HG03378 (cell line): ENCODE measurements at regions not wholly inside any gene's neighbourhood (a gene's known extent, or its start where the extent isn't known, plus 50 kb on each side); places are given as distances from the start of the nearest gene placed in this dataset.
"Not testable (repeated sequence)": the region's sequence is repeated elsewhere in the genome, so short reads cannot be mapped to it uniquely, and the experiment has no call there.

Experiments used
- ATAC-seq: cut with Tn5 transposase; IDR thresholded peaks from one replicate; pipeline ENCODE4 v1.9.1; 2021; ENCODE audit warnings: mild to moderate bottlenecking, moderate library complexity; ENCODE audit not compliant: unreplicated experiment

GRCh38 chr5:93235761-93236160 is 345.3 kb downstream of the NR2F1-AS1 start:
- ATAC-seq, result no peak

GRCh38 chr5:93226202-93226735 is 354.8 kb downstream of the NR2F1-AS1 start:
- no peak for ATAC-seq

- no peak for ATAC-seq
Observed at GRCh38 chr5:93225748-93226147, 355.3 kb downstream of the NR2F1-AS1 start.

GRCh38 chr5:93224624-93225023 is 356.4 kb downstream of the NR2F1-AS1 start:
- ATAC-seq, result no peak

GRCh38 chr5:93221773-93222172 is 359.2 kb downstream of the NR2F1-AS1 start:
- no peak for ATAC-seq

GRCh38 chr5:93220431-93220830 is 360.6 kb downstream of the NR2F1-AS1 start:
- no peak for ATAC-seq

GRCh38 chr5:93219641-93220145 is 361.3 kb downstream of the NR2F1-AS1 start:
- no peak for ATAC-seq

- not testable (repeated sequence) for ATAC-seq
Observed at GRCh38 chr5:93213111-93213794, 367.8 kb downstream of the NR2F1-AS1 start.

GRCh38 chr5:93209476-93209875 is 371.5 kb downstream of the NR2F1-AS1 start:
- no peak for ATAC-seq

- ATAC-seq, result no peak
Observed at GRCh38 chr5:93208141-93208751, 372.8 kb downstream of the NR2F1-AS1 start.

- no peak for ATAC-seq
Observed at GRCh38 chr5:93206203-93206602, 374.8 kb downstream of the NR2F1-AS1 start.

GRCh38 chr5:93201061-93201460 is 380.0 kb downstream of the NR2F1-AS1 start:
- no peak for ATAC-seq

GRCh38 chr5:93196986-93197385 is 384.0 kb downstream of the NR2F1-AS1 start:
- ATAC-seq, result no peak

- no peak for ATAC-seq
Observed at GRCh38 chr5:93193431-93194347, 387.3 kb downstream of the NR2F1-AS1 start.

GRCh38 chr5:93192683-93193082 is 388.3 kb downstream of the NR2F1-AS1 start:
- no peak for ATAC-seq

GRCh38 chr5:93192087-93192486 is 388.9 kb downstream of the NR2F1-AS1 start:
- no peak for ATAC-seq

- ATAC-seq, result no peak
Observed at GRCh38 chr5:93191035-93191817, 389.8 kb downstream of the NR2F1-AS1 start.

GRCh38 chr5:93189707-93190120 is 391.3 kb downstream of the NR2F1-AS1 start:
- ATAC-seq, result no peak

GRCh38 chr5:93188876-93189485 is 392.0 kb downstream of the NR2F1-AS1 start:
- no peak for ATAC-seq
